HL-60 (cell line): ENCODE measurements at regions not wholly inside any gene's neighbourhood (a gene's known extent, or its start where the extent isn't known, plus 50 kb on each side); places are given as distances from the start of the nearest gene placed in this dataset.
A peak's percentile ranks its signal among the peaks of the same experiment; 100 is the strongest.

Experiments
- DNase-seq, 2 experiments: peaks; one replicate each; pipeline ENCODE4 v3.0.0-alpha.2; 2010 to 2020; ENCODE audit warnings: low read depth in 1 of 2, low spot score in 1 of 2
- H3K27ac ChIP-seq: fragments of 250-450 bp; sonication (Bioruptor Pico); replicated peaks from 2 replicates; pipeline ENCODE4 v1.5.1; 2020; ENCODE audit warnings: mild to moderate bottlenecking, moderate library complexity
- H3K27me3 ChIP-seq: fragments of 250-450 bp; sonication (Bioruptor Pico); 2 replicates; pipeline ENCODE4 v1.5.1; 2021; ENCODE audit warnings: mild to moderate bottlenecking, moderate library complexity; ENCODE audit not compliant: insufficient read depth, poor library complexity, severe bottlenecking
- H3K4me3 ChIP-seq: replicated peaks from 2 replicates; pipeline ENCODE4 v1.5.1; 2011; ENCODE audit warnings: mild to moderate bottlenecking, control low read depth, low read length; ENCODE audit not compliant: insufficient read depth
- CTCF ChIP-seq: IDR thresholded peaks from one replicate; pipeline ENCODE4 v1.5.1; 2011; ENCODE audit warnings: low read length, control low read depth, inconsistent platforms; ENCODE audit not compliant: insufficient read depth
- GABPA ChIP-seq: IDR thresholded peaks from 2 replicates; pipeline ENCODE4 v1.6.1; 2012; ENCODE audit warnings: low read depth
- POLR2AphosphoS5 ChIP-seq: IDR thresholded peaks from 2 replicates; pipeline ENCODE4 v1.6.1; 2012; ENCODE audit warnings: low read depth
- REST ChIP-seq: IDR thresholded peaks from 2 replicates; pipeline ENCODE4 v1.6.1; 2012; ENCODE audit warnings: low read depth; ENCODE audit not compliant: insufficient replicate concordance
- SPI1 ChIP-seq: IDR thresholded peaks from 2 replicates; pipeline ENCODE4 v1.6.1; 2012; ENCODE audit warnings: low read depth, mild to moderate bottlenecking, borderline replicate concordance

DNA sequence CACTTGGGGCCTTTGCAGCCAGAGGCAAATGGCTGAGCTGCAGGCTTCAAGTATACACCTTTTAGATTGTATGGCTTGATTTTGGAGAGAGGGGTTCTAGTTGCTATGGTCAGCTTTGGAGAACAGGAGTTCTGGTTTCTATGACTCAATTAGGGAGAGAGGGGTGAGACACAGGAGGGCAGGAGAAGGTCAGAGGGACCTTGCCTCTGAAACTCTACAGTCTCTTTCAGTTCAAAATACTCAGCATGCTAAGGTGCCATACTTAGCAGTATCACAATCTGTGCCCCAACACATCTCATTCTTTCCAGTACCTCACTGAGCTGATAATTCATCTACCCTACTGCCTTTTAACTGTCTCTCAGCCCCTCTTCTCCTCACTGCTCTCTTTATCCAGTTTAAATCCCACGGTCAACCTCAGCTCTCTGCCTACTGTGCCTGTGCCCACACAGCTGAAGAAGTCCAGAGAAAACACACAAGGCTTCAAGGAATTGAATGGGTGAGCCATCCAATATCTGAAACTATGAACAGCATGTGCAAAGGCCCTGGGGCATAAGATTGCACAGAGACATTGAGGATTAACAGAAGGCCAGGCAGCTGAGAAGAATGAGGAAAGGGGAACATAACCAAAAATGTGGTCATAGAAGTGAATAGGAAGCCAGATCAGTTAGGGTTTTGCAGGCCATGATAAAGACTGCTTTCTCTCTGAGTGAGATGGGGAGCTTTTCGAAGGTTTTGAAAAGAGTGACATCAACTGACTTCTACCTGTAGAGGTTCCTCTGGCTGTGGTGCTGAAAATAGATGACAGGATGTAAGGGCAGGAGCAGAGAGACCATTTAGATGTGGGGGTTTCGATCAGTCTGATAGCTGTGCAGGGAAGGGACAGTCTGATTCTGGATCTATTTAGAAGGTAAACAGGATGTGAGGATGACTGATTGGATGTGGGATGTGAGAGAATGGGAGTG, 54.5 kb upstream of the C3orf80 start:
- no peak overlapping the region for H3K4me3 ChIP-seq
- no peak for DNase-seq
- TF ChIP-seq REST (peak; percentile 24), POLR2AphosphoS5 (no peak)
- no peak overlapping the region for H3K27ac ChIP-seq
- H3K27me3 ChIP-seq, result no peaks in the 10 kb centered on the region

- no peak for DNase-seq
- Histone ChIP-seq H3K27me3 (no peaks in the 10 kb centered on the region), H3K4me3 (no peak overlapping the region), H3K27ac (no peak overlapping the region)
- no peak for TF ChIP-seq SPI1
- no peak for TF ChIP-seq GABPA
- no peak for TF ChIP-seq CTCF
- TF ChIP-seq POLR2AphosphoS5, result no peak
- no peak for TF ChIP-seq REST
Observed at GRCh38 chr3:160171813-160172212, 53.4 kb upstream of the C3orf80 start.

DNA sequence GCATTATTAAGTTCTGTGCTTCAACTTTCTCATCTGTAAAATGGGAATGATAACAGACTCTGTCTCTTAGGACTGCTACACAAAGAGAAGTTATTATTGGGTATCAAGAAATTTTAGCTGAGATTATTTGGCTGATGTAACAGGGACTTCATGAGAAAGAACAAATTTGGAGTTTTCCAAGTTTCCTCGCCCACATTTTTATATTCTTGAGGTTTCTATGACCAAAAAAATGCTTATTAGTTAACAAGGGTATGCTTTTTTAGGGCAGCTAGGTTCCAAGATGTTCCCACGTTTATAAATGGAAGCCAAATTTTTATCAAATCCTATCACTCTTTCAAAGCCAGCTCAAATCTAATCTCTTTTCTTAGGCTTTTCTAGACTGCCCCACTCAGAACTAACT, 50.6 kb upstream of the C3orf80 start:
- Histone ChIP-seq H3K27ac (no peak overlapping the region), H3K4me3 (no peak overlapping the region), H3K27me3 (no peaks in the 10 kb centered on the region)
- TF ChIP-seq CTCF (no peak), POLR2AphosphoS5 (no peak), SPI1 (no peak), GABPA (no peak), REST (no peak)
- DNase-seq, result no peak
